Iris pigment epithelial cell (primary cell): ENCODE measurements at regions not wholly inside any gene's neighbourhood (a gene's known extent, or its start where the extent isn't known, plus 50 kb on each side); places are given as distances from the start of the nearest gene placed in this dataset.
A peak's percentile ranks its signal among the peaks of the same experiment; 100 is the strongest.
"Not testable (repeated sequence)": the region's sequence is repeated elsewhere in the genome, so short reads cannot be mapped to it uniquely, and the experiment has no call there.

Source experiments
- DNase-seq: peaks from one replicate; pipeline ENCODE4 v3.0.0-alpha.2; 2011; ENCODE audit warnings: low read depth

DNA sequence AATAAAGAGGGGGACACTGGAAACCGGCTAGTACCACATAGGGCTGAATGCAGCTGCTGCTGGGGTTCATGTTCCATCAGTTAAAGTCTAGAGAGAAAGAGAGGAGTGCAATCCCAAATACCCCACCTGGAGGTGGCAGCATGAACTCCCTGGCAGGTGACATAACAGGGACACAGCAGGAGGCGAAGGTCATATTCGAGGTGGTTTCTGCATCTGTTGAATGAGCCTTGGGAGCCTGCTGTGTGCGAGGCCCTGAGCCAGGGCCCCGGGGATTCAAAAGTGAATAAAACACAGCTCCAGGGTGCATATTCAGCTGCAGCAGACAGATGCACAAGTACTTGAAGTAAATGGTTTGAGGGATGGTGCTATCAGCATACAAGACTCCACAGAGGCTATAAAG lies 456.8 kb downstream of the SETD4 start:
- DNase-seq, result no peak

GRCh38 chr21:35602811-35603362 lies 457.4 kb downstream of the SETD4 start:
- DNase-seq, result no peak

DNA sequence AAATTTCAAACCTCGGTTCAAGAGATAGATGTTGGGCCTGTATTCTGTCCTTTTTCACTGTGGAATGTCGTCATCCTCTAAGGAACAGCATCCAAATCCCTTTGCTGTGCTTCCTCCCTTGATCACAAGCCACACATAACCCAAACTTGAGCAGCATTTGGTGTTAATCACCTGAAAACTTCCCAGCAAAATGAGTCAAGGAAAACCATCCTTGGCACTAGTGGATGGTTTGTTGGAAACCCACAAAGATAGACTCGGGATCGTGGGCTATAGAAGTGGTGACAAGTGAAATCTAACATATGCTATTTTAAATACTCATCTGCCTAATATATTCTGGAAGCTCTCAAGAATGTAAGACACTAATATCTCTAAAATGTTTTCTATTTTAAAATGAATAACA lies 459.1 kb downstream of the SETD4 start:
- DNase-seq, result no peak

DNA sequence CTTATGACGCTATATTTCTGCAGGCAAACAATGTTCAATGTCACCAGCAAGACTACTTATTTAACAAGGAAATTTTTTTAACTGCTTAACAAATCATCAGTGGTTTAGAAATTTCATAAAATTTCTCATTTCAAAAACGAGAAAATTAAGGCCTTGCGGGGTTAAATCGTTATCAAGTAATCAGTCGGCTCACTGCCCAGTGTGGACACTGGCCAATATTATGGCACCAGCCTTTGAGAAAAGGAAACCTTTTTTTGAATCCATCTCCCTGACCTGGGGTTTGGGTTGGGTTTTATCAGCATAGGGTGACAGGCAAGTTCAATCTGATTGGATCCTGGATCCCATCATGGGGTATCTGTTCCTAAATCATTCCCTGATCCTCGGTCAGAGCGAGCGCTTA lies 461.2 kb downstream of the SETD4 start:
- DNase-seq, result no peak

GRCh38 chr21:35597750-35598339 lies 462.5 kb downstream of the SETD4 start:
- no peak for DNase-seq

DNA sequence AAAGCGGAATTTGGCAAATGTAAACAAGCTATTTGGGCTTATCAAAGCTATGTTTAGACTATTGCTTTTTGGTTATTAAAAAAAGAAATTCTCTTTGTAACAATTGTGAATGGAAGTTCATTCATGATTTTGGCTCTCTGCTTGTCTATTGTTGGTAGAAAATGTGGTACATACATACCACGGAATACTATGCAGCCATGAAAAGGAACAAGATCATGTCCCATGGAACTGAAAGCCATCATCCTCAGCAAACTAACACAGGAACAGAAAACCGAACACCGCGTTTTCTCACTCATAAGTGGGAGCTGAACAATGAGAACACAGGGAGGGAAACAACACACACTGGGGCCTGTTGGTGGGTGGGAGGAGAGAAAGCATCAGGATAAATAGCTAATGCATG lies 465.4 kb downstream of the SETD4 start:
- DNase-seq, result no peak

DNA sequence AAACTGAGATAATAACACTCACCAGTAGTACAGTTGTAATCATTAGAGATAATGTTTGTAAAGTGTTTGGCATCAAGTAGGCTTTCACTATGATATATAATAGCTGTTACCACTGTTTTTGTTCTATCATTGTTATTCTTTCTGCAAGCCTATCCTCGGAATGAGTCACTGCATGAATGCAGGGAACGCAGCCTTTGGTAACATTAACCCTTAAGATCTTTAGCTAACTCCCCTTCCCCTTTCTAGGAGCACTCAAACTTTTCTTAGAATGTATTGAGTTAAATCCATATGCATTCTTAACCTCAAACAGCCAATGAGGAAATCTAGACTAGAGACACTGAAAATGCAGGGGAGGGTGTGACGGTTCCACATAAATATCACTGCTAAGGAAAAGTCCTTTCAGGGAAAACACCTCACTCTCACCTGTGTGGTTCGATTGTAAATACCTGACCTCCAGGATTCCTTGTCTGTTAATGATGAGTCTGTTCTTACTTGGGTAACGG lies 467.3 kb downstream of the SETD4 start:
- peak; percentile 65 for DNase-seq

DNA sequence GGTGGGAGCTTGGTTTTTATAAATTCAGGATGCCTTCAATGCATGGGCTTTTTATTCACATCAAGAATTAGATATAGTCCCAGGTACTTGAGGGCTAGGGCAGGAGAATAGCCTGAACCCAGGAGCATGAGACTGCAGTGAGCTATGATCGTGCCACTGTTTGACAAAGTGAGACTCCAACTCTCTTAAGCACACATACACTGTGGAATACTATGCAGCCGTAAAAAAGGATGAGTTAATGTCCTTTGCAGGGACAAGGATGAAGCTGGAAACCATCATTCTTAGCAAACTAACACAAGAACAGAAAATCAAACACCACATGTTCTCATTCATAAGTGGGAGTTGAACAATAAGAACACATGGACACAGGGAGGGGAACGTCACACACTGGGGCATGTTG lies 470.0 kb downstream of the SETD4 start:
- not testable (repeated sequence) for DNase-seq

DNA sequence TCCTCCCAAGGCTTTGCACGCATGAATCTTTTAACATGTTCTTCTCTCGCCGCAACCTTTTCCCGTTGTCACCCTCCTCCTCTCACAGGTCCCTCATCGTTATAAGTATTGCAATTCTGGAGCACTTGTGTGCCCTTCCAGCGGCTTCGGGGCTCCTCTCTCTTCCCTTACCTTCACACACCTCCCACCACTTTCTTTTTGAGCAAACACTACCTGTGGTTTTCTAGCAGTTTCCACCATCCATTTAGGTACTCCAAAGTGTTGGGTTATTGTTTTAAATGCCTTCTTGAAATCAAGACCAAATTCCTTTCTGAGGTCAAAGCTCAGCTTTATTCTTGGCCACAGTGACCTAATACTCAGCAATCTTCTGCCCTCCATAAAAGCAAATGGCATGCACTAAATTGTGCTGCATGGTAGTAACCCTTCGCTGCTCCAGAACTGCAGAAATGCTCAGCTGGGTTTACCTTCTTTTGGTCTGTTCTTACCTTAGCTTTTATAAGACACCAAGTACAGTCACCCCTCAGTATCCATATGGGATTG lies 472.4 kb downstream of the SETD4 start:
- DNase-seq, result no peak

DNA sequence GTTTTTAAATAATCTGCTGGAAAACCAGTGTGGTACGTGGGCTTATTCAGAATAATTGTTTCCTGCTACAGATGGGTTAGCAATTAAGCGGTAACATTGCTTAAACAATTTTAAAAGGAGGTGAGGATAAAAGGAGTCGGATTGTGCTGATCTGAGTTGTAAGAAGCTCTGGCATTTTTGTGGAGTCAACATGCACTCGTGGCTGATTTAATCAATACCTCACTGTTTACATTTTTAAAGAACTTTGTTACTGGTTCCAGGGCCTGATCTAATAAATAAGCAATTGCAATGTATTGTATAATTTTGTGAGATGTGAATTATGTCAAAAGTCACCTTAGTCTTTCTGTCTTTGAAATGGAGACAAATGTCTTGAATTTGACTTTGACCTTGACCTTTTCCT lies 474.0 kb downstream of the SETD4 start:
- DNase-seq, result no peak

DNA sequence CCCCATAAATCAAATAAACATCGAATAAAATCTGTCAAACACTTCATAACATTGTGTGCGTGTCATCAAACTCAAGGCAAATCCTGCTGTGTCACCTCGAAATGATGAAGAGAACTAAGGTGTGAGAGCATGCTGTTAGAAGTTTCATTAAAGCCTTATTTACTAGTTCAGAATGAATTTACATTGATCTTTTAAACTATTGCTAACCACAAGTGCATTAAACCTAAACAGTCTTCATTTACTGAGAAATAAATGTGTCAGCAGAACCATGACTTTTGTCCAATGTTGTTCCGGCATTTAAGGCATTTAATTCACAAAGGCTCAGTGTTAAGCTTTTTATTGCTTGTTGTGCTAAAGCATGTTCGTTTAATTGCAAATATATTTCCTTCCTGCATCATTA lies 474.4 kb downstream of the SETD4 start:
- no peak for DNase-seq

DNA sequence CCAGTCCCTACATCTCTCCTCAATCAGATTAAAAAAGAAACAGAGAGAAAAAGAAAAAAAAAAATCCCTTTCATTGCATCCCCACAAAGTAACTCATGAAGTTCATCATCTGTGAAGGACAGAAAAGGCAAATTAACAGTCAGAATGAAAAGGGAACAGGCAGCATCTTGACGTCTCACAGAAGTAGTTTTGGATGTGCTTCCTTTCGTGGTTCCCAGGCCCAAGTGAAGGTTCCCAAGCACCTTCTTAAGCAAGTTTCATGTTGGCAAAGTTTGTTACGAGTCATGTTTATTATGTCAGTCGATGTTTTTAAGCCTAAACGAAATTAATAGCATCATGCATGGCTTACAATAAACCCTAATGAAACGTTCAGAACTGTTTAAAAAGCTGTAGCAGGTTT lies 475.2 kb downstream of the SETD4 start:
- DNase-seq, result no peak

DNA sequence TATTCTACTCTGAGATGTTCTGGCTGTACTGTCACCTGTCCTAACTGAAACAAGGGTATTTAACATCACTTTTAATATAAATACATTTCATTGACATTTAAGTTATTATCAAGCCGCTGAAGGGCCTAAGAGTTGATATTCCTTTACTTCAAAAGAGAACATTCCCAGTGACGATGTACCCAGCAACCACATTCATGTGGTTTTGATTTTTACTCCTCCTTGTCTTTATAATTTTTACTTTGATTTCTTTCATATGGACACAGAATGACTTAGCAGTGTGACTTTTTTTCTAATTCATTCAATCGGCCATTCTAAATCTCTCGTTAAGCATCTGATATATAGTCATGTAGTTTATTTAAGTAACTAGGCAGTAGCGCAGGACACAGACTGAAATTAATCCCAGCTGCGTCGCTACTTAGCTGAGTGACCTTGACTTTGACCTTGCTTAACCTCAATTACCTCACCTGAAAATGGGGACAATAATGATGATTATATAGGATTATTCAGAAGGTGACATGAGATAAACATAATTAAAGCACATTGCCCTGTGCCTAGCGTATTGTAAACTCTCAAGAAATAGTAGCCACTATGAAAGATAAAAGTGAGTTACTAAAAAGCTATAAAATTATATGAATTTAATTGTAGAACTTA lies 476.6 kb downstream of the SETD4 start:
- DNase-seq, result no peak

DNA sequence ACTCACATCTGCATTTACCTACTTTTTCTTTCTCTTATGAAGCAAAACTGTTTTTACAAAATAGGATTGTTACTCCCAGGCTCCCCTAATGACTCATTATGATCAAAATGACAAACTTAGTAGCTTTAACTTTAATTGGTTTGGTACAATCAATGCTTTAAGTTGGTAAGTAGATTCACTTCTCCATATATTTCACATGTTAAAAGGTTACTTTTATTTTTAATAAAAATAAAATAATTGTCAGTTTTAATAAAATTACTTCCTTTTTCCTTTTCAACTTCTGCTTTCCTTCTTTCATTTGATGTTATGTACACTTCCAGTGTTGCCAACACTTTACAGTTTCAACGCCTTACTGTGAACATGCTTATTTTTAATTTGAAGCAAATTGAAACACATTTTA lies 477.6 kb downstream of the SETD4 start:
- DNase-seq, result no peak

DNA sequence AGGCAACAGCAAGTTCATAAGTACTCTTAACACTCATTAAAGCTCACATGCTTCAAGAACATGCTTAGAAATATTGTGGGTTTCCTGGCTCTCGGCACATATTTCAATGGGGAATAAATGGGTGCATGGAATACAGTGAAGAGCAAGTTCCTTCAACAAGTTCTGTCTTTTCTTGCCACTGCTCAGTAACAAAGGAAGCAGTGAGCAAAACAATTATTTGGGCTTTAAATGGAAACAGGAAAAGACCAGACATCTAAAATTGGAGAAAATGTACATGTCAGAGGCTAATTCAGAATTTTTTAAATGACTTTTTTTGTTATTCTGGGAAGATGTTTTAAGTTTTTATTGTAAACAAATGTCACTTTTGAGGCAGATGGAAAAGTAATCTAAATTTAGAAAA lies 478.7 kb downstream of the SETD4 start:
- DNase-seq, result no peak

DNA sequence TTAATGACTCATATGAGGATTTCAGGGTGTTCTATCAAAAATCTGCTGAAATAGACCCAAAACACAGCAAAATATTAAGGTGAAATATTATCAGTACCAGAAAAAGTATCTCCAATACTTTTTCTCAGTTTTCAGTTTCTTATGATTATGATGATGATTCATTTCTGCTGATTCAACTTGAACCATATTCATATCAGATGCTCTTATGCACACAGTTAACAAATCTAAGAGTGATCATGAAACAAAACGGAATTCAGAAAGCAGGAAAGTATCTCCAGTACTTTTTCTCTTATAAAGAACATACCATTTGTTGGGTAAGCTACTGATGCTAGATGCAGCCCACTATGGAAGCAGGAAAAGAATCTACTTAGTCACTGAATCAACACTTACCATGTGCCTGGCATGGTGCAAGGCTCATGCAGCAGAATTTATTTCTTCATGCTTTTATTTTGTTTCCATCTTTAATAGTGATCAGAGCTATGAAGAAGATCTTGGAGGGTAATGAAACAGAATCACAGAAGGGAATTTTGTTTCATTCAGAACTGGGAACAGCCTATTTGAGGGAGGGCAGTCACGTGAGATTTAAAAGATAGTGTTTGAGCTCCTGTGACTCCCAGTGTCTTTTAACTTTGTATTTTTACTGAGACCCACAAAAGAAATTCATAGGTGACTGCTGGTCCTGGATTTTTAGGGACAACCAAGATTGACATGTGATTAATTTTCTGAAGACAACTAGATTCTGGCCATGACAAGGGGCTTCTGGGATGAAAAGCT lies 480.6 kb downstream of the SETD4 start:
- DNase-seq, result no peak

DNA sequence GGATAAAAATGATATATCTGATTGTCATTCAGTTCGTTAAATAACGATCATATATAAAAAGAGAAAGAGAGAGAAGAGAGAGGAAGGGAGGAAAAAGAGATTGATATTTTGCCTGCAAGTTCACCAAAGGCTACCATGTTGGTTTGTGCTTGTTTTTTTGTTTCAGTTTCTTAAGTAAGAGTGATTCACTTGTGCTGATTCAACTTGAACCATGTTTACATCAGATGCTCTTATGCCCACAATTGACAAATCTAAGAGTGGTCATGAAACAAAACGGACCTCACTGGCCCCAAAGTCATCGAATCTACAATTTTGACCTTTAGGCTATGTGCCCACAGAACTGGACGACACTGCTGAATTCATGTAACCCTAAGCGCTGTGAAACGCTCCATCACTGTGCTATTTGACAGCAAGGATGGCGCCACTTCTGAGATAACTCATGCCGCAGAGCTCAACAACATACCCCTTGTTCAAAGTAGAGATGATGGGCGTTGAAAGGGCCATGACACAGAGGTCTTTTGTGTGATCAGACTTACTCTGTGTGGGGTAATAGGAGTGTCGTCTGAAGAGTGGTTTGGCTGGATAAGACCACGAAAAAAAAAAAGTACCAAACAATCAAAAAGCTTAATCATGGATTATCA lies 481.4 kb downstream of the SETD4 start:
- DNase-seq, result peak; percentile 59

- DNase-seq, result peak; percentile 83
These were observed 482.0 kb downstream of the SETD4 start for GRCh38 chr21:35578347-35578782.

DNA sequence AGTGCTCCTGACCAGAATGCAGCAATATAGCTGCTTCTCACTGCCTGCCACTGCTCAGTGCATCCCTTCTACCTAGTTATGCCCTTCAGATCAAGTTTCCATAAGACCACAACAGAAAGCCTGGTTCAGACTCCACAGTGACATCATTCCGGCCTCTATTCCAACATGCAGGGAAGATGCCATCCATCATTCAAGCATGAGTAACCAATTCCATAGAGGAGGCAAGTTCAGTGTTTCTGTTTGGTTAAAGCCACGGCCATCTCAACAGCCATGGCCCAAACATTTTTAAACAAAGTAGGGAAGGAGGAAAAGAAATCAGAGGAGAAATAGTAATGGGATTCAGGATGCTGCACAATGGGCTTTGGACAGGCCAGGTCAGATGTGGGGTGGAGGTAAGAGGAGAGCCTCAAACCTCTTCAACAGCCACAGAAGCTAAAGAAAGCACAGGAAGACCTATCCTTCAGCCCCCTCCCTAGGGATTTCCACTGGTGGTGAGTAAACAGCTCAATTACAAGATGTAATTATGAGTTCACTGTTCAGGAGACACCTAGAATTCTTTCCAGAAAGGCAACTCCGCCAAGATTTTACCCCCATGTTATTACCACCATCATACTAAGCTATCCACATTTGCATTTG lies 484.9 kb downstream of the SETD4 start:
- peak; percentile 67 for DNase-seq

DNA sequence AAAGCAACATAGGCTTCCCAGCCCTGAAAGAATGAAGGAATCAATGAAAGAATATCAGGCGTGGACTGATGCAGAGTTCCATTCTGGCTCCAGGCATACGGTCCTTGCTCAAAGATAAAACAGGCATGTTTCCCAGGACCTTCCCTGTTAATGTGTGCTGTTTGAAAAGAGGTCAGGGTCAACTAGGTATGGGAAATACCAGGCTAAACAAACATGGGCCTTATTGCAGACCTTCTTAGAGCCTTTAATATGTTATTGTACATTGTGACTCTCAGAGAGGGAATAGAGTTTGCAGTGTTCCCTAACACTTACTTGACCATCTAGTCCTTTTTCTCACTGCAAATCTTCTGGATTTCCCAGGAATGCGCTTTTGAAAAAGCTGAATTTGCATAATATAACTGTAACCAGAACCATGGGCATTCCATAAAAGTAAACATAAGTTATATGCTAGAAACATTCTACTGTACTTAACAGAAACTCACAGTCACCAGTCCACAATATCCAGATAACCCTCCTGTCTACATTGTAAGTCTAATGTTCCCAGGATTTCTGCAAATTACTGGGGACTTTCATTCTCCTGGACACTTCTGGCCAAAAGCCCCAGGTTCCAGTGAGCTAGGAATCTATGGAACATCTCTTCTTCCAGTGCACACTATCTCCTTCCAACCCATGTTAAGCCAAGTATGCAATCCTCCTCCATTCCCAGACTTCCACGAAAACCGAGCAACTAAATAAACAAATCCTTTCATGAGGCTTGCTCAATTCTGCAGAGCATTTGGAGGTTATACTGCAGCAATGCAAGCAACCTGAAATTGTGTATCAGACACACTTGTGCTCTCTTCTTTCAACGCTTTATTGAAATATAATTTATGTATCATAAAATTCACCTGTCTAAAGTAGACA lies 486.6 kb downstream of the SETD4 start:
- DNase-seq, result no peak

- no peak for DNase-seq
These were observed 488.4 kb downstream of the SETD4 start for GRCh38 chr21:35571910-35572309.
